Kidney (tissue), 13 donors: ENCODE measurements at regions not wholly inside any gene's neighbourhood (a gene's known extent, or its start where the extent isn't known, plus 50 kb on each side); places are given as distances from the start of the nearest gene placed in this dataset.

Experiments used
- DNase-seq, 5 donors: peaks; one replicate each; pipeline ENCODE4 v3.0.0-alpha.2; 2013 to 2020
- FAIRE-seq: peaks from 2 replicates; lab custom pipeline; 2012; peaks lifted over from hg19 to GRCh38; lab: Jason Lieb, UNC
- H3K27ac ChIP-seq, 2 donors: one replicate each; pipeline ENCODE4 v1.7.0; 2013; ENCODE audit warnings: low read depth in 2 of 2, low read length in 2 of 2, inconsistent platforms in 1 of 2
- H3K27me3 ChIP-seq: one replicate; pipeline ENCODE4 v1.7.1; 2013; ENCODE audit warnings: low read length, inconsistent platforms; ENCODE audit not compliant: control insufficient read depth, insufficient read depth
- H3K36me3 ChIP-seq, 3 donors: one replicate each; pipeline versions ENCODE4 v1.7.0 to v1.7.1; 2013; ENCODE audit warnings: low read length in 3 of 3, control low read depth in 1 of 3, inconsistent platforms in 1 of 3; ENCODE audit not compliant: insufficient read depth in 3 of 3, control insufficient read depth in 2 of 3
- H3K4me1 ChIP-seq, 3 donors: one replicate each; pipeline versions ENCODE4 v1.7.0 to v1.7.1; 2013; ENCODE audit warnings: low read length in 3 of 3, inconsistent platforms in 1 of 3, low read depth in 1 of 3; ENCODE audit not compliant: control insufficient read depth in 2 of 3, insufficient read depth in 2 of 3
- H3K4me3 ChIP-seq, 3 donors: one replicate each; pipeline versions ENCODE4 v1.7.0 to v1.8.1; 2013; ENCODE audit warnings: low read length in 3 of 3, control low read depth in 1 of 3, inconsistent platforms in 1 of 3
- H3K9ac ChIP-seq, 3 donors: one replicate each; pipeline versions ENCODE4 v1.7.0 to v1.7.1; 2013; ENCODE audit warnings: low read length in 3 of 3, control low read depth in 1 of 3, inconsistent platforms in 1 of 3
- H3K9me3 ChIP-seq, 3 donors: one replicate each; pipeline versions ENCODE4 v1.7.0 to v1.7.1; 2013; ENCODE audit warnings: low read length in 3 of 3, control low read depth in 1 of 3, inconsistent platforms in 1 of 3; ENCODE audit not compliant: control insufficient read depth in 2 of 3, insufficient read depth in 1 of 3
- CTCF ChIP-seq: IDR thresholded peaks from 3 replicates; pipeline ENCODE4 v1.5.1; 2012; ENCODE audit warnings: mild to moderate bottlenecking, moderate library complexity, borderline replicate concordance; ENCODE audit not compliant: insufficient read depth; ENCODE audit errors: extremely low read depth
- intact Hi-C: fragments of 100-400 bp; cut with DNase I; formaldehyde crosslinking; loops from one replicate; pipeline ENCODE4 v1.11.1; 2022
- donor health status: control.
- donor health status: control.
- donor health status: control.
- donor health status: control.
- donor health status: control.
- donor health status: DM: yes; HTN: yes; CAD: no.
- donor health status: Normal renal cell carcinoma (clear cell type).

DNA sequence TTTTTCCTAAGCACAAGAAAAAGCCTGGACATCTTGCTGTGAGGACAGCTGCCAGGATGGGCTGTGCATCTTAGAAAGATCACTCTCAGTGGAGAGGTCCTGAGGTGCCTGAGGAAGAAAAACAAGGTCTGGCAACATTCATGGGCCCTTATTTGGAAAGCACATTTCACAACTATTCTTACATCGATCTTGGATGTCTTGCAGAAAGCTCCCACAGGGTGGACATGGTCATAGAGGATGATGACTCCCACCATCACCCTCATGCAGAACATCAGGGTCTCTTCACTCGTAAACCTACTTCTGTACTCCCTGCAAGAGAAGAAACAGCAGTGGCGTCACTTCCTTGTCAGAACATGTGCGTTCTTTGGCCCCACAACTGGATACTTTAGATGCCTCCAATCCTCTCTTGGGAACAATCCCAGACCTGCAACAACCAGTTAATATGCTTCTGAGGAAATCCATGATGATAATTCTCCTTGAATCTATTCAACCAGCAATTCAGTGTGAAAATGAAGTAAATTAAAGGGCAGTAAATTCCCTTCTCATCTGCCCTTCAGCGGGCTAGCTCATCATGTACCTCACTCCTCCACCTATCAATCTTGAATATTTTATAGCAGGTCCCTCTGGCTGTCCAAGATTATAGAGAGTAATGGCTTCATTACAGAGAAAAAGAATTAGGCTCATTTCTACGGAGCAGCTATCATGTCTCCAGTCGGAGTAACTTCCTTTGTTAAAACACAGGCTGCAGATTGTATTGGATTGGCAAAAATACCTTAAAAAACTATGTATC is 106.2 kb downstream of the CYRIA start:
- intact Hi-C loops, result no loop called here
- H3K27ac ChIP-seq, result no peak overlapping the region
- no peak overlapping the region for H3K9ac ChIP-seq
- H3K27me3 ChIP-seq, result no peaks in the 10 kb centered on the region
- DNase-seq, result peak in 2 of 5 donors; percentile 21 to 71
- no peaks in the 10 kb centered on the region for H3K9me3 ChIP-seq
- no peak for TF ChIP-seq CTCF
- no peak overlapping the region for H3K4me3 ChIP-seq
- H3K4me1 ChIP-seq, result no peaks in the 10 kb centered on the region
- FAIRE-seq, result no peak
- no peaks in the 10 kb centered on the region for H3K36me3 ChIP-seq

GRCh38 chr2:16554060-16554583 is 111.5 kb downstream of the CYRIA start:
- no peak for TF ChIP-seq CTCF
- Histone ChIP-seq H3K36me3 (no peaks in the 10 kb centered on the region), H3K9ac (no peak overlapping the region), H3K27me3 (no peaks in the 10 kb centered on the region), H3K4me1 (no peaks in the 10 kb centered on the region), H3K4me3 (no peak overlapping the region), H3K9me3 (no peaks in the 10 kb centered on the region), H3K27ac (no peak overlapping the region)
- intact Hi-C loops, result no loop called here
- no peak for DNase-seq
- FAIRE-seq, result no peak

- FAIRE-seq (no peak), DNase-seq (peak in 4 of 5 donors; percentile 29 to 76 (median 50))
- no peak overlapping the region for H3K4me3 ChIP-seq
- intact Hi-C loops, result no loop called here
- H3K4me1 ChIP-seq, result no peaks in the 10 kb centered on the region
- no peaks in the 10 kb centered on the region for H3K27me3 ChIP-seq
- H3K27ac ChIP-seq, result no peak overlapping the region
- H3K36me3 ChIP-seq, result no peaks in the 10 kb centered on the region
- TF ChIP-seq CTCF, result peak; percentile 54
- no peaks in the 10 kb centered on the region for H3K9me3 ChIP-seq
- no peak overlapping the region for H3K9ac ChIP-seq
Measured at GRCh38 chr2:16553226-16553625, 112.4 kb downstream of the CYRIA start.
